Neural progenitor cell (in vitro differentiated cells): ENCODE measurements at regions not wholly inside any gene's neighbourhood (a gene's known extent, or its start where the extent isn't known, plus 50 kb on each side); places are given as distances from the start of the nearest gene placed in this dataset.

Experiments used
- DNase-seq: peaks from one replicate; pipeline ENCODE4 v3.0.0-alpha.2; 2016; ENCODE audit warnings: low spot score
- H2AFZ ChIP-seq: fragments of 200-600 bp; sonication (generic); replicated peaks from 2 replicates; pipeline ENCODE4 v1.6.1; 2016; ENCODE audit warnings: antibody characterized with exemption
- H3F3A ChIP-seq: fragments of 200-600 bp; sonication (generic); 2 replicates; pipeline ENCODE4 v1.6.1; 2016; ENCODE audit warnings: antibody characterized with exemption, low read depth
- H3K27ac ChIP-seq: fragments of 200-600 bp; sonication (generic); 2 replicates; pipeline ENCODE4 v1.5.1; 2016; ENCODE audit warnings: mild to moderate bottlenecking
- H3K27me3 ChIP-seq: fragments of 200-600 bp; sonication (generic); 2 replicates; pipeline ENCODE4 v1.6.1; 2016; ENCODE audit warnings: mild to moderate bottlenecking, moderate library complexity
- H3K36me3 ChIP-seq: fragments of 200-600 bp; sonication (generic); 2 replicates; pipeline ENCODE4 v1.5.1; 2016
- H3K4me1 ChIP-seq: fragments of 200-600 bp; sonication (generic); 2 replicates; pipeline ENCODE4 v1.6.1; 2016; ENCODE audit warnings: mixed run types
- H3K4me2 ChIP-seq: fragments of 200-600 bp; sonication (generic); 2 replicates; pipeline ENCODE4 v1.6.1; 2016
- H3K4me3 ChIP-seq: fragments of 200-600 bp; sonication (generic); 2 replicates; pipeline ENCODE4 v1.5.1; 2016
- H3K79me2 ChIP-seq: fragments of 200-600 bp; sonication (generic); 2 replicates; pipeline ENCODE4 v1.6.1; 2016; ENCODE audit warnings: low read depth
- H3K9ac ChIP-seq: fragments of 200-600 bp; sonication (generic); 2 replicates; pipeline ENCODE4 v1.6.1; 2016
- H3K9me3 ChIP-seq: fragments of 200-600 bp; sonication (generic); 2 replicates; pipeline ENCODE4 v1.5.1; 2016; ENCODE audit warnings: low read depth
- H4K20me1 ChIP-seq: fragments of 200-600 bp; sonication (generic); 2 replicates; pipeline ENCODE4 v1.6.1; 2016; ENCODE audit warnings: low read depth
- H3K27ac Mint-ChIP-seq: 3 replicates; pipeline ENCODE4 v1.8.0; 2021; ENCODE audit warnings: mixed read lengths
- H3K27me3 Mint-ChIP-seq: 2 replicates; pipeline ENCODE4 v1.8.0; 2022; ENCODE audit warnings: low read depth, mild to moderate bottlenecking, inconsistent platforms, moderate library complexity, mixed read lengths; ENCODE audit not compliant: insufficient read depth
- H3K36me3 Mint-ChIP-seq: 3 replicates; pipeline ENCODE4 v1.8.0; 2021; ENCODE audit warnings: mixed read lengths
- H3K4me1 Mint-ChIP-seq: 3 replicates; pipeline ENCODE4 v1.8.0; 2021; ENCODE audit warnings: mixed read lengths
- H3K4me3 Mint-ChIP-seq: 3 replicates; pipeline ENCODE4 v1.8.0; 2021; ENCODE audit warnings: mild to moderate bottlenecking, moderate library complexity, mixed read lengths
- H3K9me3 Mint-ChIP-seq: 3 replicates; pipeline ENCODE4 v1.8.0; 2020; ENCODE audit warnings: mixed read lengths
- EZH2 ChIP-seq: fragments of 200-600 bp; sonication (generic); IDR thresholded peaks from 2 replicates; pipeline ENCODE4 v1.6.1; 2017; ENCODE audit warnings: antibody characterized with exemption, mild to moderate bottlenecking, moderate library complexity
- EZH2phosphoT487 ChIP-seq: fragments of 200-600 bp; sonication (generic); IDR thresholded peaks from 2 replicates; pipeline ENCODE4 v1.6.1; 2017; ENCODE audit warnings: antibody characterized with exemption
- TF ChIP-seq, protein P1 (sequence below): fragments of 200-600 bp; sonication (generic); IDR thresholded peaks from 2 replicates; pipeline ENCODE4 v1.5.1; 2017; ENCODE audit warnings: antibody characterized with exemption, mild to moderate bottlenecking

- no peak overlapping the region for H3K27ac ChIP-seq
- no peaks in the 10 kb centered on the region for H3K4me1 ChIP-seq
- no peak for DNase-seq
- H3K9me3 Mint-ChIP-seq, result peaks cover 3% of the 10 kb centered on the region
- H3K4me1 Mint-ChIP-seq, result peaks cover under 1% of the 10 kb centered on the region
- no peaks in the 10 kb centered on the region for H3F3A ChIP-seq
- no peak overlapping the region for H3K4me2 ChIP-seq
- TF ChIP-seq, protein P1, sequence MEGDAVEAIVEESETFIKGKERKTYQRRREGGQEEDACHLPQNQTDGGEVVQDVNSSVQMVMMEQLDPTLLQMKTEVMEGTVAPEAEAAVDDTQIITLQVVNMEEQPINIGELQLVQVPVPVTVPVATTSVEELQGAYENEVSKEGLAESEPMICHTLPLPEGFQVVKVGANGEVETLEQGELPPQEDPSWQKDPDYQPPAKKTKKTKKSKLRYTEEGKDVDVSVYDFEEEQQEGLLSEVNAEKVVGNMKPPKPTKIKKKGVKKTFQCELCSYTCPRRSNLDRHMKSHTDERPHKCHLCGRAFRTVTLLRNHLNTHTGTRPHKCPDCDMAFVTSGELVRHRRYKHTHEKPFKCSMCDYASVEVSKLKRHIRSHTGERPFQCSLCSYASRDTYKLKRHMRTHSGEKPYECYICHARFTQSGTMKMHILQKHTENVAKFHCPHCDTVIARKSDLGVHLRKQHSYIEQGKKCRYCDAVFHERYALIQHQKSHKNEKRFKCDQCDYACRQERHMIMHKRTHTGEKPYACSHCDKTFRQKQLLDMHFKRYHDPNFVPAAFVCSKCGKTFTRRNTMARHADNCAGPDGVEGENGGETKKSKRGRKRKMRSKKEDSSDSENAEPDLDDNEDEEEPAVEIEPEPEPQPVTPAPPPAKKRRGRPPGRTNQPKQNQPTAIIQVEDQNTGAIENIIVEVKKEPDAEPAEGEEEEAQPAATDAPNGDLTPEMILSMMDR, result no peak
- no peak for TF ChIP-seq EZH2phosphoT487
- no peak for TF ChIP-seq EZH2
- H3K36me3 Mint-ChIP-seq, result no peaks in the 10 kb centered on the region
- H3K9ac ChIP-seq, result no peak overlapping the region
- no peaks in the 10 kb centered on the region for H3K36me3 ChIP-seq
- H3K27me3 Mint-ChIP-seq, result peaks cover 2% of the 10 kb centered on the region
- H3K4me3 Mint-ChIP-seq, result no peak overlapping the region
- no peak overlapping the region for H2AFZ ChIP-seq
- H3K9me3 ChIP-seq, result no peaks in the 10 kb centered on the region
- no peaks in the 10 kb centered on the region for H4K20me1 ChIP-seq
- no peaks in the 10 kb centered on the region for H3K79me2 ChIP-seq
- no peaks in the 10 kb centered on the region for H3K27me3 ChIP-seq
- H3K27ac Mint-ChIP-seq, result no peak overlapping the region
- no peak overlapping the region for H3K4me3 ChIP-seq
Observed at GRCh38 chr6:45830441-45831139, 185.1 kb downstream of the CLIC5 start.

DNA sequence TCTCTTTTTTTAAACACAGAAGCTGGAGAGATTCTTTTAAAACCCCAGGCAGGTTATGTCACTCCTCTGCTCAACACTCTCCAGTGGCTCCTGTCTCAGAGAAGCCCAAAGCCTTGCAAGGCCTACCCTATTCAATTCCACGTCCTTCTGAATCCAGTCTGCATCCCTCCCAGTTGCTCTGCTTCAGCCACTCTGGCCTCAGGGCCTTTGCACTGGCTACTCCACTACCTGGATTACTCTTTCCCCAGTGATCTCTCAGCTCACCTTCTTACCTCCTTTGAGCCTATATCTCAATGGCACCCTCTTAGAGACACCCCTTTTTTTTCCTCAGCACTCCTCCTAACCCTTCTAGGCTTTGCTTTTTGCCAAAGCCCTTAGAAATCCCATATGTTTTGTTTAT, 185.8 kb downstream of the CLIC5 start:
- H3K79me2 ChIP-seq, result no peaks in the 10 kb centered on the region
- H3K4me1 ChIP-seq, result no peaks in the 10 kb centered on the region
- no peaks in the 10 kb centered on the region for H3K36me3 Mint-ChIP-seq
- no peak for DNase-seq
- H2AFZ ChIP-seq, result no peak overlapping the region
- TF ChIP-seq, protein P1, result no peak
- TF ChIP-seq EZH2 (no peak), EZH2phosphoT487 (no peak)
- H3K9ac ChIP-seq, result no peak overlapping the region
- no peaks in the 10 kb centered on the region for H3K9me3 ChIP-seq
- H3K4me3 Mint-ChIP-seq, result no peak overlapping the region
- H3K27me3 Mint-ChIP-seq, result peaks cover 2% of the 10 kb centered on the region
- no peaks in the 10 kb centered on the region for H4K20me1 ChIP-seq
- no peaks in the 10 kb centered on the region for H3F3A ChIP-seq
- no peak overlapping the region for H3K4me2 ChIP-seq
- no peaks in the 10 kb centered on the region for H3K4me1 Mint-ChIP-seq
- no peaks in the 10 kb centered on the region for H3K27me3 ChIP-seq
- H3K4me3 ChIP-seq, result no peak overlapping the region
- H3K36me3 ChIP-seq, result no peaks in the 10 kb centered on the region
- H3K27ac ChIP-seq, result no peak overlapping the region
- peaks cover 3% of the 10 kb centered on the region for H3K9me3 Mint-ChIP-seq
- no peak overlapping the region for H3K27ac Mint-ChIP-seq

- Histone ChIP-seq H3K27me3 (no peaks in the 10 kb centered on the region), H3K9ac (no peak overlapping the region), H3K4me3 (no peak overlapping the region), H2AFZ (no peak overlapping the region), H3K79me2 (no peaks in the 10 kb centered on the region), H3K9me3 (no peaks in the 10 kb centered on the region), H4K20me1 (no peaks in the 10 kb centered on the region), H3K36me3 (no peaks in the 10 kb centered on the region), H3K4me1 (no peaks in the 10 kb centered on the region), H3K27ac (no peak overlapping the region), H3F3A (no peaks in the 10 kb centered on the region), H3K4me2 (no peak overlapping the region)
- H3K36me3 Mint-ChIP-seq, result no peaks in the 10 kb centered on the region
- no peak for DNase-seq
- H3K9me3 Mint-ChIP-seq, result peaks cover 3% of the 10 kb centered on the region
- TF ChIP-seq EZH2phosphoT487 (no peak), EZH2 (no peak)
- TF ChIP-seq, protein P1, result no peak
- no peak overlapping the region for H3K27ac Mint-ChIP-seq
- H3K4me1 Mint-ChIP-seq, result no peaks in the 10 kb centered on the region
- H3K27me3 Mint-ChIP-seq, result peaks cover 2% of the 10 kb centered on the region
- no peak overlapping the region for H3K4me3 Mint-ChIP-seq
Observed at GRCh38 chr6:45827952-45828530, 187.6 kb downstream of the CLIC5 start.
